GM13976 (cell line): ENCODE measurements at regions not wholly inside any gene's neighbourhood (a gene's known extent, or its start where the extent isn't known, plus 50 kb on each side); places are given as distances from the start of the nearest gene placed in this dataset.

Experiments used
- DNase-seq: peaks from one replicate; pipeline ENCODE4 v3.0.0; 2012; ENCODE audit warnings: low spot score
- CTCF ChIP-seq: IDR thresholded peaks from 2 replicates; pipeline ENCODE4 v1.5.1; 2012; ENCODE audit warnings: borderline replicate concordance, mild to moderate bottlenecking; ENCODE audit not compliant: insufficient read depth; ENCODE audit errors: extremely low read depth, missing control alignments, control extremely low read depth
- in situ Hi-C: fragments of 300-500 bp; cut with MboI; formaldehyde crosslinking; loops from one replicate; pipeline ENCODE4 v1.12.0; 2022; ENCODE audit warnings: low sequenced_read_pairs, mixed read lengths, inconsistent platforms; ENCODE audit not compliant: unreplicated experiment

GRCh38 chr22:49678842-49679170 lies 148.9 kb downstream of the BRD1 start:
- in situ Hi-C loops: no loop called here
- no peak for TF ChIP-seq CTCF
- DNase-seq: no peak

GRCh38 chr22:49678137-49678841 lies 149.4 kb downstream of the BRD1 start:
- DNase-seq: no peak
- TF ChIP-seq CTCF: no peak
- in situ Hi-C loops: no loop called here

DNA sequence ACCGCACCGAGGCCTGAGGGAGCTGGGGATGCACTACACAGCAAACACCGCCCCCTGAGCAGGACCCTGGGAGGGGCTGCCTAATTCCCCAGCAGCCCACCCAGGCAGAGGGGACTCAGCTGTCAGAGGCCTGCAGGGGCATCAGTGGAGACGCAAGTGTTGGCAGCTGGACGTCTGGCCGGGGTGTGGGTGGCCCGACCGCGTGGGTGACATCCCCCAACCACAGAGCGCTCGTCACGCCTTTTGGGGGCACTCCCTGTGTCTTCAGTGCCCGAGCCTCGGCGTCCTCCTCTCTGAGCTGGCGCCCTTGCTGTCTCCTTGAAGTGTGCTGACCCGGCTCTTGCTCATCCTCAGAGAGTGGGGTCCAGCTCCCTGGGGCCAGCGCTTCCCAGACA lies 150.2 kb downstream of the BRD1 start:
- DNase-seq: no peak
- in situ Hi-C loops: no loop called here
- no peak for TF ChIP-seq CTCF

GRCh38 chr22:49676783-49677494 lies 150.7 kb downstream of the BRD1 start:
- no peak for TF ChIP-seq CTCF
- in situ Hi-C loops: no loop called here
- no peak for DNase-seq

GRCh38 chr22:49676230-49676629 lies 151.4 kb downstream of the BRD1 start:
- no peak for TF ChIP-seq CTCF
- in situ Hi-C loops: no loop called here
- DNase-seq: no peak

- TF ChIP-seq CTCF: no peak
- DNase-seq: no peak
- in situ Hi-C loops: no loop called here
These were observed 153.1 kb downstream of the BRD1 start for GRCh38 chr22:49674479-49675050.

DNA sequence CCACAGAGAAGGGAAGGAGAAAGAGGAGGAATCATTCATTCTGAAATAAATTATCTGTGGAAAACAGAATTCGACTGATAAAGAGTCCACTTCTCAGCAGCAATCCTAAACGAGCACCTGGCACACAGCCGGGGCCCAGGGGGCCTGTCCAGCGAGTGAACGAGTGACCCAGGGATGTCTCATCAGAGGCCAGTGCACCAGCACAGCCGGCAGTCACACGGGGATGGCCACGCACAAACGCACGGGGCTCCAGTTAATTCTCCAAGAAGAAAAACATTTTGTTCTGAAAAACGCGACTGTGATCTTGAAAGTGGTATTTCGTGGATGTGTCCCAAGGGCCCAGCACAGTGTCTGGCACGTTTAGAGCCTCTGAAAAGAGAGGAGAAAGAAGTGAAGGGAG lies 154.6 kb downstream of the BRD1 start:
- TF ChIP-seq CTCF: no peak
- in situ Hi-C loops: no loop called here
- DNase-seq: no peak
